GM23338 (cell line): ENCODE measurements at regions not wholly inside any gene's neighbourhood (a gene's known extent, or its start where the extent isn't known, plus 50 kb on each side); places are given as distances from the start of the nearest gene placed in this dataset.

Experiments
- ATAC-seq: fragments of 200-7000 bp; cut with Tn5 transposase; 3 replicates; pipeline ENCODE4 v1.9.1; 2020
- DNase-seq: peaks from one replicate; pipeline ENCODE4 v3.0.0-alpha.2; 2015; ENCODE audit warnings: low spot score
- H2AFZ ChIP-seq: fragments of 200-600 bp; sonication (generic); 2 replicates; pipeline ENCODE4 v1.8.0; 2016; ENCODE audit warnings: antibody characterized with exemption, mild to moderate bottlenecking, moderate library complexity
- H3F3A ChIP-seq: fragments of 200-600 bp; sonication (generic); replicated peaks from 2 replicates; pipeline ENCODE4 v1.8.0; 2017; ENCODE audit warnings: antibody characterized with exemption, mixed run types, low read depth
- H3K27ac ChIP-seq: fragments of 200-600 bp; sonication (generic); 2 replicates; pipeline ENCODE4 v1.6.1; 2016; ENCODE audit warnings: low read depth
- H3K27me3 ChIP-seq: fragments of 200-600 bp; sonication (generic); 2 replicates; pipeline ENCODE4 v1.8.0; 2016; ENCODE audit warnings: mild to moderate bottlenecking, mixed run types, moderate library complexity; ENCODE audit not compliant: insufficient read depth
- H3K36me3 ChIP-seq: fragments of 200-600 bp; sonication (generic); 2 replicates; pipeline ENCODE4 v1.8.0; 2016; ENCODE audit warnings: mild to moderate bottlenecking; ENCODE audit not compliant: insufficient read depth
- H3K4me1 ChIP-seq: fragments of 200-600 bp; sonication (generic); 2 replicates; pipeline ENCODE4 v1.8.0; 2016; ENCODE audit warnings: mild to moderate bottlenecking, moderate library complexity; ENCODE audit not compliant: insufficient read depth
- H3K4me2 ChIP-seq: fragments of 200-600 bp; sonication (generic); 2 replicates; pipeline ENCODE4 v1.7.1; 2017; ENCODE audit warnings: mixed run types
- H3K4me3 ChIP-seq: fragments of 200-600 bp; sonication (generic); 2 replicates; pipeline ENCODE4 v1.6.1; 2016; ENCODE audit warnings: mixed run types
- H3K79me2 ChIP-seq: fragments of 200-600 bp; sonication (generic); replicated peaks from 2 replicates; pipeline ENCODE4 v1.8.0; 2017; ENCODE audit warnings: mild to moderate bottlenecking; ENCODE audit not compliant: insufficient read depth
- H3K9me2 ChIP-seq: fragments of 200-600 bp; sonication (generic); 2 replicates; pipeline ENCODE4 v1.8.0; 2017; ENCODE audit not compliant: insufficient read depth
- H4K20me1 ChIP-seq: fragments of 200-600 bp; sonication (generic); replicated peaks from 2 replicates; pipeline ENCODE4 v1.8.0; 2017; ENCODE audit warnings: mild to moderate bottlenecking; ENCODE audit not compliant: insufficient read depth
- H3K27ac Mint-ChIP-seq: 2 replicates; pipeline ENCODE4 v1.8.0; 2020; ENCODE audit warnings: inconsistent platforms, mild to moderate bottlenecking, moderate library complexity, mixed read lengths
- H3K27me3 Mint-ChIP-seq: 3 replicates; pipeline ENCODE4 v1.8.0; 2022; ENCODE audit warnings: low read depth, mild to moderate bottlenecking, moderate library complexity, mixed read lengths, inconsistent platforms; ENCODE audit not compliant: insufficient read depth, poor library complexity
- H3K36me3 Mint-ChIP-seq: 3 replicates; pipeline ENCODE4 v1.8.0; 2021; ENCODE audit warnings: low read depth, mild to moderate bottlenecking, inconsistent platforms, moderate library complexity, mixed read lengths
- H3K4me1 Mint-ChIP-seq: 3 replicates; pipeline ENCODE4 v1.8.0; 2020; ENCODE audit warnings: mild to moderate bottlenecking, inconsistent platforms, mixed read lengths
- H3K4me3 Mint-ChIP-seq: 3 replicates; pipeline ENCODE4 v1.8.0; 2021; ENCODE audit warnings: moderate library complexity, mild to moderate bottlenecking, inconsistent platforms, mixed read lengths
- H3K9me3 Mint-ChIP-seq: 3 replicates; pipeline ENCODE4 v1.8.0; 2020; ENCODE audit warnings: moderate library complexity, mild to moderate bottlenecking, inconsistent platforms, mixed read lengths
- CREB1 ChIP-seq: fragments of 250-450 bp; sonication (Bioruptor Pico); IDR thresholded peaks from 2 replicates; pipeline ENCODE4 v1.5.0; 2020; ENCODE audit warnings: low read depth, mild to moderate bottlenecking, moderate library complexity
- CTCF ChIP-seq, 2 experiments: fragments of 200-600 bp in 1 of 2; sonication (generic) in 1 of 2; conservative IDR thresholded peaks; 2 replicates each; pipeline versions ENCODE4 v1.5.1 to v1.6.1; 2016 to 2017; ENCODE audit warnings: antibody characterized with exemption in 2 of 2, low read depth in 2 of 2, mild to moderate bottlenecking in 2 of 2, moderate library complexity in 1 of 2
- ETS1 ChIP-seq: IDR thresholded peaks from 2 replicates; pipeline ENCODE4 v1.6.1; 2016; ENCODE audit warnings: antibody characterized with exemption
- EZH2 ChIP-seq: fragments of 200-600 bp; sonication (generic); IDR thresholded peaks from one replicate; pipeline ENCODE4 v1.8.0; 2017; ENCODE audit warnings: antibody characterized with exemption, mild to moderate bottlenecking, low read depth; ENCODE audit not compliant: unreplicated experiment
- EZH2phosphoT487 ChIP-seq: fragments of 200-600 bp; sonication (generic); IDR thresholded peaks from one replicate; pipeline ENCODE4 v1.8.1; 2018; ENCODE audit warnings: antibody characterized with exemption; ENCODE audit not compliant: unreplicated experiment
- JUNB ChIP-seq: IDR thresholded peaks from one replicate; pipeline ENCODE4 v1.6.1; 2016; ENCODE audit warnings: antibody characterized with exemption; ENCODE audit not compliant: unreplicated experiment
- NANOG ChIP-seq: IDR thresholded peaks from 2 replicates; pipeline ENCODE4 v1.6.1; 2016; ENCODE audit warnings: antibody characterized with exemption, borderline replicate concordance
- POLR2AphosphoS5 ChIP-seq: IDR thresholded peaks from 2 replicates; pipeline ENCODE4 v1.6.1; 2016; ENCODE audit warnings: antibody characterized with exemption, low read depth
- REST ChIP-seq: IDR thresholded peaks from one replicate; pipeline ENCODE4 v1.6.1; 2018; ENCODE audit warnings: antibody characterized with exemption; ENCODE audit not compliant: unreplicated experiment
- STAT1 ChIP-seq: IDR thresholded peaks from one replicate; pipeline ENCODE4 v1.6.1; 2016; ENCODE audit warnings: antibody characterized with exemption; ENCODE audit not compliant: unreplicated experiment
- ZNF114 ChIP-seq: fragments of 250-450 bp; sonication (Bioruptor Pico); IDR thresholded peaks from 2 replicates; pipeline ENCODE4 v1.5.0; 2020; ENCODE audit warnings: mild to moderate bottlenecking, moderate library complexity
- ZNF331 ChIP-seq: fragments of 250-450 bp; sonication (Bioruptor Pico); IDR thresholded peaks from 2 replicates; pipeline ENCODE4 v1.5.0; 2020; ENCODE audit warnings: low read depth, mild to moderate bottlenecking, moderate library complexity
- TF ChIP-seq, protein P1 (sequence below): fragments of 250-450 bp; sonication (Bioruptor Pico); IDR thresholded peaks from 2 replicates; pipeline ENCODE4 v1.5.0; 2020; ENCODE audit warnings: mild to moderate bottlenecking, moderate library complexity

DNA sequence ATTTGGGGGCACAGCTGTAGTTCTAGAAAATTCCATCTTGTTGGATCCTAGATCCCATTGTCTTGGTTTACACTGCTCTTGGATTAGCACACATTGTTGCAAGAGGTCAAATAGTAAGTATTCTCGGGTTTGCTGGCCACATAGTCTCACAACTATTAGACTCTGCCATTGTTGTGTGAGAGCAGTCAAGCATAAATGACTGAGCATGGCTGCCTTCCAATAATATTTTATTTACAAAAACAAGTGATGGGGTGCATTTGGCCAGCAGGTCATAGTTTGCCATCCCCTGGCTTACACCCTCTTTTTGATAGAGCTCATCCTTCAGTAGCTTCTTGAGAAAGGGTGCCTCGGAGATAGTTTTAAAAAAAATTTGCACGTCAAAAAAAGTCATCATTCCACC lies 77.9 kb upstream of the ALX4 start:
- peaks cover 11% of the 10 kb centered on the region; the same call in 1 of the 2 replicates for H3K4me1 ChIP-seq
- no peaks in the 10 kb centered on the region for H3K79me2 ChIP-seq
- no peaks in the 10 kb centered on the region for H4K20me1 ChIP-seq
- Mint-ChIP-seq H3K4me1 (peaks cover 13% of the 10 kb centered on the region; the same call in 2 of the 3 replicates), H3K9me3 (peaks cover 10% of the 10 kb centered on the region), H3K36me3 (peaks cover 7% of the 10 kb centered on the region; the same call in 2 of the 3 replicates), H3K4me3 (no peak overlapping the region), H3K27me3 (peaks cover 14% of the 10 kb centered on the region), H3K27ac (no peak overlapping the region)
- no peak overlapping the region for H3K4me2 ChIP-seq
- no peaks in the 10 kb centered on the region for H3K27me3 ChIP-seq
- no peaks in the 10 kb centered on the region for H3F3A ChIP-seq
- no peak overlapping the region for H2AFZ ChIP-seq
- no peaks in the 10 kb centered on the region for H3K36me3 ChIP-seq
- ATAC-seq (no peak), DNase-seq (no peak)
- no peak overlapping the region for H3K4me3 ChIP-seq
- TF ChIP-seq CREB1 (CRISPR knock-in tag) (no peak), REST (no peak), ZNF331 (CRISPR knock-in tag) (no peak), EZH2phosphoT487 (no peak), JUNB (no peak), EZH2 (no peak), CTCF (conservative IDR thresholded peaks at IDR 0.05; ENCODE audit: low read depth in 2 of 2) (no peak), STAT1 (no peak), POLR2AphosphoS5 (no peak), ZNF114 (CRISPR knock-in tag) (no peak), ETS1 (no peak), NANOG (no peak)
- TF ChIP-seq, protein P1, sequence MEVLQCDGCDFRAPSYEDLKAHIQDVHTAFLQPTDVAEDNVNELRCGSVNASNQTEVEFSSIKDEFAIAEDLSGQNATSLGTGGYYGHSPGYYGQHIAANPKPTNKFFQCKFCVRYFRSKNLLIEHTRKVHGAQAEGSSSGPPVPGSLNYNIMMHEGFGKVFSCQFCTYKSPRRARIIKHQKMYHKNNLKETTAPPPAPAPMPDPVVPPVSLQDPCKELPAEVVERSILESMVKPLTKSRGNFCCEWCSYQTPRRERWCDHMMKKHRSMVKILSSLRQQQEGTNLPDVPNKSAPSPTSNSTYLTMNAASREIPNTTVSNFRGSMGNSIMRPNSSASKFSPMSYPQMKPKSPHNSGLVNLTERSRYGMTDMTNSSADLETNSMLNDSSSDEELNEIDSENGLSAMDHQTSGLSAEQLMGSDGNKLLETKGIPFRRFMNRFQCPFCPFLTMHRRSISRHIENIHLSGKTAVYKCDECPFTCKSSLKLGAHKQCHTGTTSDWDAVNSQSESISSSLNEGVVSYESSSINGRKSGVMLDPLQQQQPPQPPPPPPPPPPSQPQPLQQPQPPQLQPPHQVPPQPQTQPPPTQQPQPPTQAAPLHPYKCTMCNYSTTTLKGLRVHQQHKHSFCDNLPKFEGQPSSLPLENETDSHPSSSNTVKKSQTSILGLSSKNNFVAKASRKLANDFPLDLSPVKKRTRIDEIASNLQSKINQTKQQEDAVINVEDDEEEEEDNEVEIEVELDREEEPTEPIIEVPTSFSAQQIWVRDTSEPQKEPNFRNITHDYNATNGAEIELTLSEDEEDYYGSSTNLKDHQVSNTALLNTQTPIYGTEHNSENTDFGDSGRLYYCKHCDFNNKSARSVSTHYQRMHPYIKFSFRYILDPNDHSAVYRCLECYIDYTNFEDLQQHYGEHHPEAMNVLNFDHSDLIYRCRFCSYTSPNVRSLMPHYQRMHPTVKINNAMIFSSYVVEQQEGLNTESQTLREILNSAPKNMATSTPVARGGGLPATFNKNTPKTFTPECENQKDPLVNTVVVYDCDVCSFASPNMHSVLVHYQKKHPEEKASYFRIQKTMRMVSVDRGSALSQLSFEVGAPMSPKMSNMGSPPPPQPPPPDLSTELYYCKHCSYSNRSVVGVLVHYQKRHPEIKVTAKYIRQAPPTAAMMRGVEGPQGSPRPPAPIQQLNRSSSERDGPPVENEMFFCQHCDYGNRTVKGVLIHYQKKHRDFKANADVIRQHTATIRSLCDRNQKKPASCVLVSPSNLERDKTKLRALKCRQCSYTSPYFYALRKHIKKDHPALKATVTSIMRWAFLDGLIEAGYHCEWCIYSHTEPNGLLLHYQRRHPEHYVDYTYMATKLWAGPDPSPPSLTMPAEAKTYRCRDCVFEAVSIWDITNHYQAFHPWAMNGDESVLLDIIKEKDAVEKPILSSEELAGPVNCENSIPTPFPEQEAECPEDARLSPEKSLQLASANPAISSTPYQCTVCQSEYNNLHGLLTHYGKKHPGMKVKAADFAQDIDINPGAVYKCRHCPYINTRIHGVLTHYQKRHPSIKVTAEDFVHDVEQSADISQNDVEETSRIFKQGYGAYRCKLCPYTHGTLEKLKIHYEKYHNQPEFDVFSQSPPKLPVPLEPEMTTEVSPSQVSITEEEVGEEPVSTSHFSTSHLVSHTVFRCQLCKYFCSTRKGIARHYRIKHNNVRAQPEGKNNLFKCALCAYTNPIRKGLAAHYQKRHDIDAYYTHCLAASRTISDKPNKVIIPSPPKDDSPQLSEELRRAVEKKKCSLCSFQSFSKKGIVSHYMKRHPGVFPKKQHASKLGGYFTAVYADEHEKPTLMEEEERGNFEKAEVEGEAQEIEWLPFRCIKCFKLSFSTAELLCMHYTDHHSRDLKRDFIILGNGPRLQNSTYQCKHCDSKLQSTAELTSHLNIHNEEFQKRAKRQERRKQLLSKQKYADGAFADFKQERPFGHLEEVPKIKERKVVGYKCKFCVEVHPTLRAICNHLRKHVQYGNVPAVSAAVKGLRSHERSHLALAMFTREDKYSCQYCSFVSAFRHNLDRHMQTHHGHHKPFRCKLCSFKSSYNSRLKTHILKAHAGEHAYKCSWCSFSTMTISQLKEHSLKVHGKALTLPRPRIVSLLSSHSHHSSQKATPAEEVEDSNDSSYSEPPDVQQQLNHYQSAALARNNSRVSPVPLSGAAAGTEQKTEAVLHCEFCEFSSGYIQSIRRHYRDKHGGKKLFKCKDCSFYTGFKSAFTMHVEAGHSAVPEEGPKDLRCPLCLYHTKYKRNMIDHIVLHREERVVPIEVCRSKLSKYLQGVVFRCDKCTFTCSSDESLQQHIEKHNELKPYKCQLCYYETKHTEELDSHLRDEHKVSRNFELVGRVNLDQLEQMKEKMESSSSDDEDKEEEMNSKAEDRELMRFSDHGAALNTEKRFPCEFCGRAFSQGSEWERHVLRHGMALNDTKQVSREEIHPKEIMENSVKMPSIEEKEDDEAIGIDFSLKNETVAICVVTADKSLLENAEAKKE (CRISPR knock-in tag), result no peak
- no peak overlapping the region for H3K27ac ChIP-seq
- H3K9me2 ChIP-seq, result no peaks in the 10 kb centered on the region
